Lower leg skin (tissue), 4 donors: ENCODE measurements at regions not wholly inside any gene's neighbourhood (a gene's known extent, or its start where the extent isn't known, plus 50 kb on each side); places are given as distances from the start of the nearest gene placed in this dataset.

Experiments used
- DNase-seq, 2 donors: peaks; one replicate each; pipeline ENCODE4 v3.0.0-alpha.2; 2019; ENCODE audit warnings: low spot score in 2 of 2
- H3K4me3 ChIP-seq: fragments of 200-600 bp; sonication (generic); 2 replicates; pipeline ENCODE4 v1.5.1; 2017; ENCODE audit warnings: mild to moderate bottlenecking, low read depth; ENCODE audit not compliant: poor library complexity, severe bottlenecking
- POLR2A ChIP-seq, 2 donors: fragments of 450-650 bp; IDR thresholded peaks; one replicate each; pipeline ENCODE4 v1.6.1; 2016 to 2017; ENCODE audit warnings: antibody characterized with exemption in 2 of 2, mild to moderate bottlenecking in 1 of 2, moderate library complexity in 1 of 2
- WGBS, 2 donors: methylation state at CpG; one replicate each; pipeline ENCODE4 v1.1.5; 2018; 5-methylcytosine and 5-hydroxymethylcytosine counted together
- intact Hi-C: fragments of 100-400 bp; cut with DNase I; formaldehyde crosslinking; loops from one replicate; pipeline ENCODE4 v1.15.0; 2023; ENCODE audit warnings: low total_unique reads
- TF ChIP-seq, protein P1 (sequence below), 3 donors: fragments of 450-650 bp; IDR thresholded peaks; one replicate each; pipeline ENCODE4 v1.5.1; 2016; ENCODE audit warnings: antibody characterized with exemption in 3 of 3, mild to moderate bottlenecking in 3 of 3, moderate library complexity in 2 of 3

- WGBS, 2 donors = 67 to 70% methylated on average over 4 of the region's 4 CpGs
- no peak for DNase-seq
- H3K4me3 ChIP-seq = no peak overlapping the region
- TF ChIP-seq, protein P1, sequence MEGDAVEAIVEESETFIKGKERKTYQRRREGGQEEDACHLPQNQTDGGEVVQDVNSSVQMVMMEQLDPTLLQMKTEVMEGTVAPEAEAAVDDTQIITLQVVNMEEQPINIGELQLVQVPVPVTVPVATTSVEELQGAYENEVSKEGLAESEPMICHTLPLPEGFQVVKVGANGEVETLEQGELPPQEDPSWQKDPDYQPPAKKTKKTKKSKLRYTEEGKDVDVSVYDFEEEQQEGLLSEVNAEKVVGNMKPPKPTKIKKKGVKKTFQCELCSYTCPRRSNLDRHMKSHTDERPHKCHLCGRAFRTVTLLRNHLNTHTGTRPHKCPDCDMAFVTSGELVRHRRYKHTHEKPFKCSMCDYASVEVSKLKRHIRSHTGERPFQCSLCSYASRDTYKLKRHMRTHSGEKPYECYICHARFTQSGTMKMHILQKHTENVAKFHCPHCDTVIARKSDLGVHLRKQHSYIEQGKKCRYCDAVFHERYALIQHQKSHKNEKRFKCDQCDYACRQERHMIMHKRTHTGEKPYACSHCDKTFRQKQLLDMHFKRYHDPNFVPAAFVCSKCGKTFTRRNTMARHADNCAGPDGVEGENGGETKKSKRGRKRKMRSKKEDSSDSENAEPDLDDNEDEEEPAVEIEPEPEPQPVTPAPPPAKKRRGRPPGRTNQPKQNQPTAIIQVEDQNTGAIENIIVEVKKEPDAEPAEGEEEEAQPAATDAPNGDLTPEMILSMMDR (IDR thresholded peaks at IDR 0.05) = no peak
- TF ChIP-seq POLR2A (IDR thresholded peaks at IDR 0.05) = no peak
- intact Hi-C loops = no loop called here
These were observed 148.2 kb upstream of the HNRNPA3 start for GRCh38 chr2:177064422-177064821.

GRCh38 chr2:177068967-177069366 is 143.6 kb upstream of the HNRNPA3 start:
- no peak overlapping the region for H3K4me3 ChIP-seq
- DNase-seq = no peak
- intact Hi-C loops = no loop called here
- TF ChIP-seq, protein P1 (IDR thresholded peaks at IDR 0.05) = no peak
- TF ChIP-seq POLR2A (IDR thresholded peaks at IDR 0.05) = no peak
- WGBS, 2 donors = 94 to 96% methylated on average over 1 of the region's 1 CpG

GRCh38 chr2:177072090-177072489 is 140.5 kb upstream of the HNRNPA3 start:
- no peak for DNase-seq
- no peak overlapping the region for H3K4me3 ChIP-seq
- TF ChIP-seq, protein P1 (IDR thresholded peaks at IDR 0.05) = no peak
- no peak for TF ChIP-seq POLR2A (IDR thresholded peaks at IDR 0.05)
- WGBS, 2 donors = 23 to 28% methylated on average over 2 of the region's 2 CpGs
- intact Hi-C loops = no loop called here

DNA sequence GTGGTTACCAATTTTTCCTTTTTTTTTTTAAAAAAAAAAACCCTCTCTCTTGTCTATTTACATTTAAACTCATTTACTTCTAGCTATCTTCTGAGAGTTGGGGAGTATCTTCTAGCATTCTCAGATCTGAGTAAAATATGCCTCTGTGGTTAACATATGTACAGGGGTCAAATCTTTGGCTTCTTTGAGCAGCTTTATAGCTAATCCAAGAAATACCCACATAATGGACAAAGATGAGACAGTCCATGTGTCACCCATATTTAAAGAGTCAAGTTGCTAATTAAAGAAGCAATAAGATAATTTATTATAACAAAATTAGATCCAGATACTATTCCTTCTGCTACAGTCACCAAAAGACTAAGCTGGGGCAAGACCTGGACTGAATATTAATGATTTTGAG is 139.0 kb upstream of the HNRNPA3 start:
- intact Hi-C loops = no loop called here

GRCh38 chr2:177074099-177074710 is 138.4 kb upstream of the HNRNPA3 start:
- 55 to 62% methylated on average over 5 of the region's 5 CpGs for WGBS, 2 donors
- intact Hi-C loops = no loop called here
- DNase-seq = no peak
- TF ChIP-seq, protein P1 (IDR thresholded peaks at IDR 0.05) = no peak
- no peak for TF ChIP-seq POLR2A (IDR thresholded peaks at IDR 0.05)
- H3K4me3 ChIP-seq = no peak overlapping the region

More for the DNA sequence above, 139.0 kb upstream of the HNRNPA3 start:
- DNase-seq = no peak
- H3K4me3 ChIP-seq = no peak overlapping the region
- TF ChIP-seq POLR2A (IDR thresholded peaks at IDR 0.05) = no peak
- TF ChIP-seq, protein P1 (IDR thresholded peaks at IDR 0.05) = no peak

GRCh38 chr2:177075254-177075653 is 137.3 kb upstream of the HNRNPA3 start:
- intact Hi-C loops = no loop called here
- no peak for DNase-seq
- TF ChIP-seq, protein P1 (IDR thresholded peaks at IDR 0.05) = no peak
- no peak for TF ChIP-seq POLR2A (IDR thresholded peaks at IDR 0.05)
- H3K4me3 ChIP-seq = no peak overlapping the region
- WGBS, 2 donors = 24 to 32% methylated on average over 3 of the region's 3 CpGs
